Naive thymus-derived CD4-positive, alpha-beta T cell (primary cell): ENCODE measurements at regions not wholly inside any gene's neighbourhood (a gene's known extent, or its start where the extent isn't known, plus 50 kb on each side); places are given as distances from the start of the nearest gene placed in this dataset.

Experiments used
- ATAC-seq: fragments of 150-1000 bp; cut with Tn5 transposase; 2 replicates; pipeline ENCODE4 v1.10.0; 2021; ENCODE audit warnings: mild to moderate bottlenecking, moderate library complexity
- CTCF ChIA-PET: fragments of 350-600 bp; sonication (Branson Sonifier 250); formaldehyde crosslinking; loops from one replicate; lab custom pipeline; 2021; ENCODE audit warnings: antibody characterized with exemption; lab: Charles Lee
- POLR2A ChIA-PET: fragments of 350-600 bp; sonication (Branson Sonifier 250); formaldehyde crosslinking; loops from one replicate; lab custom pipeline; 2021; ENCODE audit warnings: antibody characterized with exemption, inconsistent platforms; lab: Charles Lee
- DNase-seq, 9 donors: peaks; one replicate each; pipeline versions ENCODE4 v3.0.0 to v3.0.0-alpha.2; 2020 to 2022; ENCODE audit warnings: mixed read lengths in 1 of 9
- H3K27ac ChIP-seq: one replicate; pipeline ENCODE4 v1.7.0; 2013; ENCODE audit warnings: mild to moderate bottlenecking, low read depth, low read length, moderate library complexity
- H3K27me3 ChIP-seq, 2 donors: one replicate each; pipeline ENCODE4 v1.7.0; 2013; ENCODE audit warnings: low read length in 2 of 2, mild to moderate bottlenecking in 2 of 2, moderate library complexity in 2 of 2; ENCODE audit not compliant: control insufficient read depth in 2 of 2, insufficient read depth in 2 of 2
- H3K36me3 ChIP-seq, 3 experiments: 1 replicate in 2 of 3; 2 replicates in 1 of 3; pipeline ENCODE4 v1.7.0; 2013; ENCODE audit warnings: low read length in 3 of 3, mild to moderate bottlenecking in 3 of 3, moderate library complexity in 1 of 3; ENCODE audit not compliant: insufficient read depth in 3 of 3, control insufficient read depth in 2 of 3
- H3K4me1 ChIP-seq, 2 donors: one replicate each; pipeline ENCODE4 v1.7.0; 2013; ENCODE audit warnings: low read length in 2 of 2, mild to moderate bottlenecking in 2 of 2, moderate library complexity in 1 of 2; ENCODE audit not compliant: control insufficient read depth in 2 of 2, insufficient read depth in 2 of 2
- H3K4me3 ChIP-seq: 2 replicates; pipeline ENCODE4 v1.7.0; 2013; ENCODE audit warnings: mild to moderate bottlenecking, low read length
- H3K9me3 ChIP-seq, 3 experiments: 1 replicate in 2 of 3; 2 replicates in 1 of 3; pipeline ENCODE4 v1.7.0; 2013; ENCODE audit warnings: low read length in 3 of 3; ENCODE audit not compliant: control insufficient read depth in 2 of 3
- H3K27ac Mint-ChIP-seq, 9 donors: one replicate each; pipeline ENCODE4 v1.8.0; 2020 to 2022; ENCODE audit warnings: mixed read lengths in 9 of 9, mild to moderate bottlenecking in 8 of 9, moderate library complexity in 5 of 9, inconsistent platforms in 2 of 9
- H3K27me3 Mint-ChIP-seq, 5 donors: one replicate each; pipeline ENCODE4 v1.8.0; 2021 to 2022; ENCODE audit warnings: mixed read lengths in 5 of 5, mild to moderate bottlenecking in 1 of 5
- H3K36me3 Mint-ChIP-seq, 5 donors: one replicate each; pipeline ENCODE4 v1.8.0; 2020 to 2022; ENCODE audit warnings: mixed read lengths in 5 of 5, mild to moderate bottlenecking in 3 of 5, inconsistent platforms in 1 of 5
- H3K4me1 Mint-ChIP-seq, 7 donors: one replicate each; pipeline ENCODE4 v1.8.0; 2020 to 2022; ENCODE audit warnings: mixed read lengths in 7 of 7, mild to moderate bottlenecking in 3 of 7, inconsistent platforms in 1 of 7
- H3K4me3 Mint-ChIP-seq, 10 donors: one replicate each; pipeline ENCODE4 v1.8.0; 2020 to 2022; ENCODE audit warnings: mild to moderate bottlenecking in 10 of 10, mixed read lengths in 10 of 10, moderate library complexity in 6 of 10, inconsistent platforms in 2 of 10
- H3K9me3 Mint-ChIP-seq, 11 donors: one replicate each; pipeline ENCODE4 v1.8.0; 2020 to 2022; ENCODE audit warnings: mixed read lengths in 11 of 11, mild to moderate bottlenecking in 4 of 11, inconsistent platforms in 1 of 11, moderate library complexity in 1 of 11
- intact Hi-C, 2 donors: fragments of 100-400 bp; cut with micrococcal nuclease; formaldehyde crosslinking; loops; one replicate each; pipeline ENCODE4 v1.15.1; 2023

DNA sequence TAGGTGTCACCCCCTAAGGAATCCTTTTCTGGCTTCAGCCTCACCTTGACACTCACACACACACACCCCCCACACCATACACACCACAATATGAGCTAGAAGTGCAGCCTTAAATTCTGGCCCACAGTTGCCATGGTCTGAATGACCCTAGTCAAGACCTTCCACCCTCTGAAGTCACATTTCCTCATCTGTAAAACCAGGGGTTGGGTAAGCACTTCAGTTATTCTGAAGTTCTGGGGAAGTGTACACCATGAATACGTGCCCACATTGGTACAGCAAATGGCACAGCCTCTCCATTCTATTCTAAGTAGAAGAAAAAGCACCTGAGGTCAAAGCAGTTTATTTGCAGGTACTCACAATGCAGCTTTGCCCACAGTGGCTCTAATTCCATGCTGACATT is 372.8 kb upstream of the KLF4 start:
- Mint-ChIP-seq H3K9me3 (peaks cover 0 to 11% (median 4%) of the 10 kb centered on the region in 11 donors), H3K4me3 (no peak overlapping the region), H3K27me3 (no peaks in the 10 kb centered on the region), H3K36me3 (no peaks in the 10 kb centered on the region), H3K4me1 (no peaks in the 10 kb centered on the region), H3K27ac (no peak overlapping the region)
- Histone ChIP-seq H3K4me1 (no peaks in the 10 kb centered on the region), H3K27ac (no peak overlapping the region), H3K9me3 (no peaks in the 10 kb centered on the region), H3K4me3 (no peak overlapping the region), H3K27me3 (no peaks in the 10 kb centered on the region), H3K36me3 (no peaks in the 10 kb centered on the region)
- ChIA-PET CTCF (no interaction called here), POLR2A (no interaction called here)
- intact Hi-C loops = no loop called here
- no peak for ATAC-seq
- no peak for DNase-seq

DNA sequence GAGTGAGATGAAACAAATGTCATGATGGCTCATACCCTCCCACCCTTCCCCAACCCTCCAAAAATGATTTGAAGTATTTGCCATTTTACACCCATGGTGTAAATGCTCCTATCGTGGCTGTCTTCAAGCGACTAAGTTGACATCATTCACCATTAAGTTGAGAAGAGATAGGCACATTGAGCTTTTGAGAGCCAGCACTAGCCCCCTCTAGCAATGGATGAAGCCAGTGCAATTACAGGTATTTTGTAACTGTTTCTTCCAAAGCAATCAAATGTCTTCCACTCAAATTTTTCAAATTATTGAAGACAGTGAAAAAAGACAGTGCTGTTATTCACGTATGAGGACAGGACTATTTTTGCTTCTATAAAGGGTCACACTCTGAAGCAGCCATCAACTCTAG is 371.5 kb upstream of the KLF4 start:
- H3K4me3 Mint-ChIP-seq = no peak overlapping the region
- ATAC-seq = no peak
- ChIA-PET CTCF (no interaction called here), POLR2A (no interaction called here)
- Histone ChIP-seq H3K4me1 (no peaks in the 10 kb centered on the region), H3K9me3 (no peaks in the 10 kb centered on the region), H3K27ac (no peak overlapping the region), H3K27me3 (no peaks in the 10 kb centered on the region), H3K36me3 (no peaks in the 10 kb centered on the region), H3K4me3 (no peak overlapping the region)
- no peaks in the 10 kb centered on the region for H3K36me3 Mint-ChIP-seq
- no peak overlapping the region for H3K27ac Mint-ChIP-seq
- peaks cover 0 to 15% (median 4%) of the 10 kb centered on the region in 11 donors for H3K9me3 Mint-ChIP-seq
- no peaks in the 10 kb centered on the region for H3K27me3 Mint-ChIP-seq
- H3K4me1 Mint-ChIP-seq = no peaks in the 10 kb centered on the region
- intact Hi-C loops = no loop called here
- DNase-seq = no peak

DNA sequence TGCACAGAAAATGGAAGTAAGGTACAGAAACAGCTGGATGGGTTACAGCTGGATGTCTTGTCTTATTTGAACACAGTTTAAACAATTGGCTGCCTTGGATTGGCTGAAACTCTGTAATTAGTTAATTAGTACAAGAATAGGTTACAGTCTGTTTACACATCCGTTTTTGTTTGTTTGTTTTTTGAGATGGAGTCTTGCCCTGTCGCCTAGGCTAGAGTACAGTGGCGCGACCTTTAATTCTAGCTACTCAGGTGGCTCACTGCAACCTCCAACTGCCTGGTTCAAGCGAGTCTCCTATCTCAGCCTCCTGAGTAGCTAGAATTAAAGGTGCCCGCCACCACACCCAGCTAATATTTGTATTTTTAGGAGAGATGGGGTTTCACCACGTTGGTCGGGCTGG is 368.7 kb upstream of the KLF4 start:
- H3K4me1 ChIP-seq = no peaks in the 10 kb centered on the region
- no peak for ATAC-seq
- H3K36me3 Mint-ChIP-seq = no peaks in the 10 kb centered on the region
- no peak overlapping the region for H3K4me3 ChIP-seq
- ChIA-PET POLR2A (no interaction called here), CTCF (interaction anchor here (0.7 kb wide), 1 partner anchor 1439 kb away, joined by 3 read pairs; no protein-coding TSS in a partner anchor)
- no peaks in the 10 kb centered on the region for H3K36me3 ChIP-seq
- H3K4me3 Mint-ChIP-seq = no peak overlapping the region
- no peaks in the 10 kb centered on the region for H3K27me3 ChIP-seq
- H3K4me1 Mint-ChIP-seq = no peaks in the 10 kb centered on the region
- no peaks in the 10 kb centered on the region for H3K27me3 Mint-ChIP-seq
- H3K27ac ChIP-seq = no peak overlapping the region
- H3K27ac Mint-ChIP-seq = no peak overlapping the region
- intact Hi-C loops = no loop called here
- DNase-seq = no peak
- H3K9me3 Mint-ChIP-seq = peaks cover 0 to 31% (median 7%) of the 10 kb centered on the region in 11 donors
- no peaks in the 10 kb centered on the region for H3K9me3 ChIP-seq

- POLR2A ChIA-PET = no interaction called here
- H3K4me3 Mint-ChIP-seq = no peak overlapping the region
- intact Hi-C loops = no loop called here
- CTCF ChIA-PET = no interaction called here
- H3K36me3 Mint-ChIP-seq = no peaks in the 10 kb centered on the region
- H3K36me3 ChIP-seq = no peaks in the 10 kb centered on the region
- H3K27me3 Mint-ChIP-seq = no peaks in the 10 kb centered on the region
- H3K27me3 ChIP-seq = no peaks in the 10 kb centered on the region
- H3K27ac ChIP-seq = no peak overlapping the region
- H3K4me1 ChIP-seq = no peaks in the 10 kb centered on the region
- H3K9me3 ChIP-seq = no peaks in the 10 kb centered on the region
- H3K9me3 Mint-ChIP-seq = peaks cover 0 to 34% (median 8%) of the 10 kb centered on the region in 11 donors
- no peak overlapping the region for H3K4me3 ChIP-seq
- H3K27ac Mint-ChIP-seq = no peak overlapping the region
- DNase-seq = no peak
- no peak for ATAC-seq
- H3K4me1 Mint-ChIP-seq = no peaks in the 10 kb centered on the region
Observed at GRCh38 chr9:107856633-107857032, 367.1 kb upstream of the KLF4 start.

- H3K27me3 ChIP-seq = no peaks in the 10 kb centered on the region
- Mint-ChIP-seq H3K4me3 (no peak overlapping the region), H3K4me1 (no peaks in the 10 kb centered on the region), H3K9me3 (peaks cover 0 to 34% (median 8%) of the 10 kb centered on the region in 11 donors), H3K27ac (no peak overlapping the region), H3K27me3 (no peaks in the 10 kb centered on the region), H3K36me3 (no peaks in the 10 kb centered on the region)
- DNase-seq (no peak), ATAC-seq (no peak)
- ChIA-PET CTCF (interaction anchor here (0.6 kb wide), 1 partner anchor 34 kb away, joined by 3 read pairs; no protein-coding TSS in a partner anchor), POLR2A (no interaction called here)
- no peaks in the 10 kb centered on the region for H3K9me3 ChIP-seq
- no peak overlapping the region for H3K27ac ChIP-seq
- no peak overlapping the region for H3K4me3 ChIP-seq
- no peaks in the 10 kb centered on the region for H3K4me1 ChIP-seq
- no peaks in the 10 kb centered on the region for H3K36me3 ChIP-seq
- intact Hi-C loops = no loop called here
Observed at GRCh38 chr9:107855164-107855563, 365.6 kb upstream of the KLF4 start.

GRCh38 chr9:107853461-107853860 is 363.9 kb upstream of the KLF4 start:
- H3K4me3 Mint-ChIP-seq = no peak overlapping the region
- Histone ChIP-seq H3K27ac (no peak overlapping the region), H3K9me3 (no peaks in the 10 kb centered on the region), H3K36me3 (no peaks in the 10 kb centered on the region), H3K27me3 (no peaks in the 10 kb centered on the region), H3K4me1 (no peaks in the 10 kb centered on the region), H3K4me3 (no peak overlapping the region)
- H3K27me3 Mint-ChIP-seq = no peaks in the 10 kb centered on the region
- peaks cover 0 to 31% (median 8%) of the 10 kb centered on the region in 11 donors for H3K9me3 Mint-ChIP-seq
- ChIA-PET CTCF (no interaction called here), POLR2A (no interaction called here)
- no peaks in the 10 kb centered on the region for H3K4me1 Mint-ChIP-seq
- intact Hi-C loops = no loop called here
- H3K36me3 Mint-ChIP-seq = no peaks in the 10 kb centered on the region
- H3K27ac Mint-ChIP-seq = no peak overlapping the region
- DNase-seq = no peak
- no peak for ATAC-seq

GRCh38 chr9:107852891-107853290 is 363.3 kb upstream of the KLF4 start:
- H3K27me3 Mint-ChIP-seq = no peaks in the 10 kb centered on the region
- DNase-seq (no peak), ATAC-seq (no peak)
- no peaks in the 10 kb centered on the region for H3K9me3 ChIP-seq
- ChIA-PET CTCF (no interaction called here), POLR2A (no interaction called here)
- peaks cover 0 to 31% (median 8%) of the 10 kb centered on the region in 11 donors for H3K9me3 Mint-ChIP-seq
- intact Hi-C loops = no loop called here
- no peaks in the 10 kb centered on the region for H3K4me1 Mint-ChIP-seq
- H3K36me3 Mint-ChIP-seq = no peaks in the 10 kb centered on the region
- no peak overlapping the region for H3K27ac ChIP-seq
- no peak overlapping the region for H3K27ac Mint-ChIP-seq
- H3K27me3 ChIP-seq = no peaks in the 10 kb centered on the region
- H3K4me1 ChIP-seq = no peaks in the 10 kb centered on the region
- no peak overlapping the region for H3K4me3 Mint-ChIP-seq
- H3K4me3 ChIP-seq = no peak overlapping the region
- H3K36me3 ChIP-seq = no peaks in the 10 kb centered on the region
